GM12865 (cell line): ENCODE measurements at regions not wholly inside any gene's neighbourhood (a gene's known extent, or its start where the extent isn't known, plus 50 kb on each side); places are given as distances from the start of the nearest gene placed in this dataset.

Experiments
- DNase-seq: peaks from one replicate; pipeline ENCODE4 v3.0.0; 2010; ENCODE audit warnings: low read depth
- H3K4me3 ChIP-seq: 2 replicates; pipeline ENCODE4 v1.5.1; 2011; ENCODE audit warnings: mild to moderate bottlenecking, low read depth, low read length, control low read depth
- TF ChIP-seq, protein P1 (sequence below): IDR thresholded peaks from 2 replicates; pipeline ENCODE4 v1.5.1; 2011; ENCODE audit warnings: low read length, control low read depth, low read depth, inconsistent platforms; ENCODE audit not compliant: insufficient read depth; ENCODE audit errors: missing control alignments

DNA sequence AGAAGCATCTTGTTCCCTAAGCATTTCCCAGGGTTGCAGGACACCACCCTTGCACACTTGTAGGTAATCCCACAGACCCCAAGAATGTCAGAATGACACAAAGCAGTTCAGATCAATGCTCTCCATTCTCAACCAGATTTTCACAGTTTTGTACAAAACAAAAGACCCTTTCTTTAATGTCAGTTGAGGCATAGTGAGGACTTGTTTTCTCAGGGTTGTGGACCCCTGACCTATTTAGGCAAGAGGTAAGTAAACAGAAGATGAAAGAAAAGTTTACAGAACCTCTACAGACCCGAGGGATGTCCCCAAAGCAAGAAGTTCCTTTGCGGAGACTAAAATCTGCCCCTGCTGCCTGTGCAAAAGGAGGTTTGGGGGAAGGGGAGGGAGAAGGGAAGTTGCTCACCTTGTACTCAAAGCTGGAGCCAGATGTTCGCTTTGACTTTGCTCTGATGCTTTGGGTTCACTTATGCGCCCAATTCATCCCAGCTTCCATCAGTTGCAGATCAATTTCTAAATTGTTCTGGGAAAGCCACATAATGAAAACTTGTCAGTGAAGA is 635.4 kb downstream of the EPHA4 start:
- no peak for DNase-seq
- H3K4me3 ChIP-seq = no peak overlapping the region
- TF ChIP-seq, protein P1, sequence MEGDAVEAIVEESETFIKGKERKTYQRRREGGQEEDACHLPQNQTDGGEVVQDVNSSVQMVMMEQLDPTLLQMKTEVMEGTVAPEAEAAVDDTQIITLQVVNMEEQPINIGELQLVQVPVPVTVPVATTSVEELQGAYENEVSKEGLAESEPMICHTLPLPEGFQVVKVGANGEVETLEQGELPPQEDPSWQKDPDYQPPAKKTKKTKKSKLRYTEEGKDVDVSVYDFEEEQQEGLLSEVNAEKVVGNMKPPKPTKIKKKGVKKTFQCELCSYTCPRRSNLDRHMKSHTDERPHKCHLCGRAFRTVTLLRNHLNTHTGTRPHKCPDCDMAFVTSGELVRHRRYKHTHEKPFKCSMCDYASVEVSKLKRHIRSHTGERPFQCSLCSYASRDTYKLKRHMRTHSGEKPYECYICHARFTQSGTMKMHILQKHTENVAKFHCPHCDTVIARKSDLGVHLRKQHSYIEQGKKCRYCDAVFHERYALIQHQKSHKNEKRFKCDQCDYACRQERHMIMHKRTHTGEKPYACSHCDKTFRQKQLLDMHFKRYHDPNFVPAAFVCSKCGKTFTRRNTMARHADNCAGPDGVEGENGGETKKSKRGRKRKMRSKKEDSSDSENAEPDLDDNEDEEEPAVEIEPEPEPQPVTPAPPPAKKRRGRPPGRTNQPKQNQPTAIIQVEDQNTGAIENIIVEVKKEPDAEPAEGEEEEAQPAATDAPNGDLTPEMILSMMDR = no peak

DNA sequence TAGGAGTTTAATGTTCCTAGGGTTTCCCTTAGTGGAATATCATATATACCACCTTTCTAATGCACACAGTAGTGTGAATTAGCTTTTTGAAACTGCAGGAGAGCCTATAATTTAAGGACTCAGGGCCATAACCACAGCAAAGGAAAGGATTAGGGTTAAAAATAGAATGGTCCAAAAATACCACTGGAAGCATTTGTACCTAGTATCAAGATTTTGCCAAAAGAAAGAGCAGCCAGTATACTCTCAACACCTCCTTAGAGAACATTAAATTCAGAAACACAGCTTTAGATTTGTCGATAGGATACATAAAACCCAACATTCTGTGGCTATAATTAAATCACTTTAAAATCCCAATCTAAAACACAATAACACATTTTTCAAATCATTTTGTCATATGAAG is 634.9 kb downstream of the EPHA4 start:
- TF ChIP-seq, protein P1 = no peak
- DNase-seq = no peak
- no peak overlapping the region for H3K4me3 ChIP-seq

DNA sequence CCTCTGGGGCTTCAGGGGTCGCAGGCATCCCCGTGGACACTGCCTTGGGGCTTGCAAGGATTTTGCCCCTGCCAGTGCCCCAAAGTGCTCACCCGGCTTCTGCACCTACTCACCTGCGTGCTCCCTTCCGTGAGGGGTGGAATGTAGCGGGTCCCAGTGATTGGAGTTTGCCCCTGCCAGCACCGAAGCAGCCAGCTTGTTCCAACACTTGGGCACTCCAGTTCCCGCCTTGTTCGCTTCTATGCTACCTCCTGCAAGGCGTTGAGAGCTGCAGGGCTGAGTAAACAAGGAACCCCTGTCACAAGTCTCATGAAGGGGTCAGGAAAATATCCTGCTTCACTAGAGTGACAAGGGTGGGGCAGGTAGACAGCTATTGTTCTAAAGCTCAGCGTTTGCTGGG is 631.5 kb downstream of the EPHA4 start:
- DNase-seq = no peak

DNA sequence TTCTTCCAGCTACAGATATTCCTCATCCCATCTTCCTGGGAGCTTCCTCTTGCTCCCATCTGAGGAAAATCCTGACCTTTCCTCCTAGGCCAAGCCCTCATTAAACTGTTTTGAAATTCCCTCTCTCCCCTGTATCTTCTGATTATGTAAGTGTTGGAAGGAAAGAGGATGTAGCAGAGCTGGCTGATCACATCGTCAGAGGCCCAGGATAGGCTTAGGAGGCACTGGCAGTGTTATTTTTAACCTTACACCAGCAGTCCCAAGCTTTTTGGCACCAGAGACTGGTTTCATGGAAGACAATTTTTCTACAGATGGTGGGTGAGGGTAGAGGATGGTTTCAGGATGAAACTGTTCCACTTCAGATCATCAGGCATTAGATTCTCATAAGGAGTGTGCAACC is 630.4 kb downstream of the EPHA4 start:
- TF ChIP-seq, protein P1 = no peak
- no peak overlapping the region for H3K4me3 ChIP-seq
- no peak for DNase-seq

More for the DNA sequence above, 631.5 kb downstream of the EPHA4 start:
- H3K4me3 ChIP-seq = no peak overlapping the region
- TF ChIP-seq, protein P1 = no peak

DNA sequence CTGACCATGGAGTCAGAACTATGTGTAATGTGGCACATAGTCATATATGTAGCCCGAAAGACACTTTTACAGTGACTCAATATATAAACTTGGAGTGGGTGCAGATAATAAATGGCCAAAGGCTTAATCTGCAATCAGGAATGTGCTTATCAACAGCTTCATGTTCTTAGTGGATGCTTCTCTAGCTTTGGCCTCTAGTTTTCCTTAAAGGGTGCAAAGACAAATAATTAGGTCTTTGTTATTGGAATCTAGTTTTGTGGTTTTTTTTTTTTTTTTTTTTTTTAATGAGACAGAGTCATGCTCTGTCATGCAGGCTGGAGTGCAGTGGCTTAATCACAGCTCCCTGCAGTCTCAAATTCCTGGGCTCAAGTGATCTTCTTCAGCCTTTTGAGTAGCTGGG is 625.6 kb downstream of the EPHA4 start:
- H3K4me3 ChIP-seq = no peak overlapping the region
- TF ChIP-seq, protein P1 = no peak
- no peak for DNase-seq

DNA sequence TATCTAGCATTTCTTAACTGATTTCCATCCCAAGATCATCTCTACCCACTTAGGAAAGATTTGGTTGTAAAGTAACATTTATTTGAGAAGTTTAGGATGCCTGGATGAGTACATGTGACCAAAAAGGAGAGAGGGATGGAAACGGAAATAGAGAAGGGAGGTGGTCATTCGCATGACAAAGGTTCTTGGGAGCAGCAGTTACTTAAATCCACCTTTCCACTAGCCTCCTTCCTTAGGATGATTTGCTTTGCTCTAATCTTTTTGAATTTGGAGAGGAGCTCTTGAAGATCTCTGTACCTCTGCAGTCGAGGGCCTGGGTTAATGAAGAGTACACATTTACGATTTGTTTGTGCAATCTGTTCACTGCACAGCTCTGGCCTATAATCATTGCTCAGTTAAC is 623.5 kb downstream of the EPHA4 start:
- TF ChIP-seq, protein P1 = no peak
- no peak for DNase-seq
- no peak overlapping the region for H3K4me3 ChIP-seq

DNA sequence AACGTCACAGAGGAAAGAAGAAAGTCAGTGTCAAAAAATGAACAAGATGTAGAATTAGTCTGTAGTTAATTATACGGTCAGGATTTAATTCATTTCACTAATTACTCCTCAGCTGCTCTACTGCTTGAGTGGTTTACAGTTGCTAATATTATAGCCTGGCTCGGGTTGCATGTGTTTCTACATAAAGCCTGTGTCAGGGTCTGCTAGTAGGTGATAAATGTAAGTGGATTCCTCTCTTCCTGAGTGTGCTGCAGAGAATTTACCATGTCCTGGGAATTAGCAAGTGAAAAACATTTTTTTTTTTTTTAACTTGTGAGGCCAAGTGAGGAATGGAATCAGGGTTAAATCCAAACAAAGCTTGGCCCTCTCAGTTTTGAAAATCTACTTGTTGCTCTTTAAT is 622.6 kb downstream of the EPHA4 start:
- DNase-seq = no peak
- no peak overlapping the region for H3K4me3 ChIP-seq
- TF ChIP-seq, protein P1 = no peak
